HEK293T (cell line): ENCODE measurements at regions not wholly inside any gene's neighbourhood (a gene's known extent, or its start where the extent isn't known, plus 50 kb on each side); places are given as distances from the start of the nearest gene placed in this dataset.

Source experiments
- CTCF ChIA-PET: fragments of 350-600 bp; formaldehyde crosslinking; extraction: SDS; loops from one replicate; lab custom pipeline; 2021; ENCODE audit warnings: antibody characterized with exemption, inconsistent platforms; lab: Yijun Ruan, JAX
- POLR2A ChIA-PET: fragments of 350-600 bp; formaldehyde crosslinking; extraction: SDS; loops from one replicate; lab custom pipeline; 2020; ENCODE audit warnings: antibody characterized with exemption, inconsistent platforms; lab: Yijun Ruan, JAX
- DNase-seq: peaks from one replicate; pipeline ENCODE4 v3.0.0; 2012; ENCODE audit warnings: mixed read lengths; ENCODE audit errors: extremely low spot score
- ARNT ChIP-seq: fragments of 450-650 bp; IDR thresholded peaks from 2 replicates; pipeline ENCODE4 v1.6.1; 2017; ENCODE audit warnings: mild to moderate bottlenecking
- BHLHE40 ChIP-seq: fragments of 450-650 bp; IDR thresholded peaks from 2 replicates; pipeline ENCODE4 v1.6.1; 2016; ENCODE audit warnings: mild to moderate bottlenecking, moderate library complexity, borderline replicate concordance
- CTBP1 ChIP-seq: fragments of 450-650 bp; IDR thresholded peaks from 2 replicates; pipeline ENCODE4 v1.6.1; 2016; ENCODE audit warnings: borderline replicate concordance
- ELF4 ChIP-seq: fragments of 450-650 bp; IDR thresholded peaks from 2 replicates; pipeline ENCODE4 v1.6.1; 2017; ENCODE audit warnings: antibody characterized with exemption
- FOXA1 ChIP-seq: fragments of 450-650 bp; IDR thresholded peaks from 2 replicates; pipeline ENCODE4 v1.6.1; 2016; ENCODE audit warnings: mild to moderate bottlenecking
- FOXK2 ChIP-seq: fragments of 450-650 bp; IDR thresholded peaks from 2 replicates; pipeline ENCODE4 v1.6.1; 2016; ENCODE audit warnings: mild to moderate bottlenecking
- FOXM1 ChIP-seq: fragments of 450-650 bp; IDR thresholded peaks from 2 replicates; pipeline ENCODE4 v1.6.1; 2017; ENCODE audit warnings: mild to moderate bottlenecking, borderline replicate concordance
- HDGF ChIP-seq: fragments of 450-650 bp; IDR thresholded peaks from 2 replicates; pipeline ENCODE4 v1.6.1; 2017; ENCODE audit warnings: antibody characterized with exemption, borderline replicate concordance
- L3MBTL2 ChIP-seq: fragments of 450-650 bp; conservative IDR thresholded peaks from 2 replicates; pipeline ENCODE4 v1.6.1; 2016; ENCODE audit warnings: mild to moderate bottlenecking
- LEF1 ChIP-seq: fragments of 450-650 bp; IDR thresholded peaks from 2 replicates; pipeline ENCODE4 v1.6.1; 2017; ENCODE audit warnings: mild to moderate bottlenecking, borderline replicate concordance
- NFRKB ChIP-seq: fragments of 450-650 bp; IDR thresholded peaks from 2 replicates; pipeline ENCODE4 v1.6.1; 2016; ENCODE audit warnings: mild to moderate bottlenecking, moderate library complexity
- SP1 ChIP-seq: fragments of 450-650 bp; IDR thresholded peaks from 2 replicates; pipeline ENCODE4 v1.6.1; 2017
- SUZ12 ChIP-seq: fragments of 450-650 bp; IDR thresholded peaks from 2 replicates; pipeline ENCODE4 v1.6.1; 2016; ENCODE audit warnings: mild to moderate bottlenecking
- TARDBP ChIP-seq: fragments of 450-650 bp; IDR thresholded peaks from 2 replicates; pipeline ENCODE4 v1.6.1; 2016
- ZNF384 ChIP-seq: fragments of 450-650 bp; IDR thresholded peaks from 2 replicates; pipeline ENCODE4 v1.6.1; 2016
- TF ChIP-seq, protein P1 (sequence below): fragments of 450-650 bp; IDR thresholded peaks from 2 replicates; pipeline ENCODE4 v1.6.1; 2016

DNA sequence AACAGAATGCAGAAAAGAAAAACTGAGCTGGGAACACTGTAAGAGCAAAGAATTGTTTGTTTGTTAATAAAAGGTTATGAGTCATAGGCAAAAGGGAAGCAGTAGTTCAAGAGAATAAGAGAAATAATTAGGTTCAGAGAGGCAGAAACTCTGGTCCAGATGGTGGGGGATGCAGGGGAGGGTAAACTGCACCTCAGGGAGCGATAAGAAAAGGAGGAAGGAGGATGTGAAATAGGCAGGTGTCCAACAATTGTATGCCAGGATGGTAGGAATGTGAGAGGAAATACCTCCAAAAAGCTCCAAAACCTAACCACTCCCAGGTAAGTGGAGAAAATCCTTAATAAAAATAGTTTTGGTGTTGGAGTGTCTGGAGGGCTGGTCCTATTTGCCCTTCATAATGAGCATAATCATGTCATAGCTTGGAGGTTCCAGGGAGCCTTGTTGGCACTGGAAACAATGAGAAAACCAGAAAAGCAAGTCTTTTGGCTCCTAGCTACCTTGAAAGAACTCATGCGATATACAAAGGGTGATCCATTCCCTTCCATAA, 405.4 kb upstream of the TBL1XR1 start:
- ChIA-PET CTCF (interaction anchor here (0.6 to 0.7 kb wide), 2 partner anchors 174 to 549 kb away, joined by 4 to 6 read pairs; no protein-coding TSS in a partner anchor), POLR2A (no interaction called here)
- no peak for DNase-seq
- TF ChIP-seq, protein P1, sequence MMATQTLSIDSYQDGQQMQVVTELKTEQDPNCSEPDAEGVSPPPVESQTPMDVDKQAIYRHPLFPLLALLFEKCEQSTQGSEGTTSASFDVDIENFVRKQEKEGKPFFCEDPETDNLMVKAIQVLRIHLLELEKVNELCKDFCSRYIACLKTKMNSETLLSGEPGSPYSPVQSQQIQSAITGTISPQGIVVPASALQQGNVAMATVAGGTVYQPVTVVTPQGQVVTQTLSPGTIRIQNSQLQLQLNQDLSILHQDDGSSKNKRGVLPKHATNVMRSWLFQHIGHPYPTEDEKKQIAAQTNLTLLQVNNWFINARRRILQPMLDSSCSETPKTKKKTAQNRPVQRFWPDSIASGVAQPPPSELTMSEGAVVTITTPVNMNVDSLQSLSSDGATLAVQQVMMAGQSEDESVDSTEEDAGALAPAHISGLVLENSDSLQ, result no peak
- TF ChIP-seq SUZ12, result no peak
- no peak for TF ChIP-seq L3MBTL2
- no peak for TF ChIP-seq SP1
- no peak for TF ChIP-seq NFRKB
- TF ChIP-seq ARNT, result no peak
- no peak for TF ChIP-seq BHLHE40
- TF ChIP-seq FOXK2, result no peak
- no peak for TF ChIP-seq CTBP1
- no peak for TF ChIP-seq ZNF384
- TF ChIP-seq FOXM1, result no peak
- TF ChIP-seq LEF1, result no peak
- TF ChIP-seq ELF4, result no peak
- TF ChIP-seq TARDBP, result no peak
- no peak for TF ChIP-seq HDGF
- no peak for TF ChIP-seq FOXA1

DNA sequence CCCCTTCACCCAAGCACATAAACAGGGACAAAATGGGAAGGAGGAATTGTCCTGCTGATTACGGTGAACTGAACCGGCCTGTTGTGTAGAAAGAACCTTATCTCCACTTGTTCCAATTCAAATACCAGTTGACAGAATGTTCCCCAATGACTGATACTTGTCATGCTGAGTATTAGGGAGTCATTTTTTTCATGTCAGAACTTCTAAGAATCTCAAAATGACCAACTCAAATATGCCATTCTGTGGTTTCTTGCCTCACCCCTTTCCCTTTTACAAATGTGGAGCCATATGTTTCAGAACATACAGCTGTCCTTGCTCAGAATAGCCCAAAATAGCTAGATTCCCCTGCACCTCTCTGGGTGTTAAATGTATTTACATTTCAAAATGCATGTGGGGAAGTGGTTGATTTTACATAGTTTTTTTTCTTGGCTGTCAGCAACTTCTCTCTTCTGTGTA, 405.9 kb upstream of the TBL1XR1 start:
- TF ChIP-seq ZNF384 (no peak), BHLHE40 (no peak), HDGF (no peak), NFRKB (no peak), ARNT (no peak), FOXK2 (no peak), TARDBP (no peak), SUZ12 (no peak), SP1 (no peak), CTBP1 (no peak), LEF1 (no peak), FOXM1 (no peak), L3MBTL2 (no peak), ELF4 (no peak), FOXA1 (no peak)
- TF ChIP-seq, protein P1, result no peak
- ChIA-PET CTCF (no interaction called here), POLR2A (no interaction called here)
- DNase-seq, result no peak

DNA sequence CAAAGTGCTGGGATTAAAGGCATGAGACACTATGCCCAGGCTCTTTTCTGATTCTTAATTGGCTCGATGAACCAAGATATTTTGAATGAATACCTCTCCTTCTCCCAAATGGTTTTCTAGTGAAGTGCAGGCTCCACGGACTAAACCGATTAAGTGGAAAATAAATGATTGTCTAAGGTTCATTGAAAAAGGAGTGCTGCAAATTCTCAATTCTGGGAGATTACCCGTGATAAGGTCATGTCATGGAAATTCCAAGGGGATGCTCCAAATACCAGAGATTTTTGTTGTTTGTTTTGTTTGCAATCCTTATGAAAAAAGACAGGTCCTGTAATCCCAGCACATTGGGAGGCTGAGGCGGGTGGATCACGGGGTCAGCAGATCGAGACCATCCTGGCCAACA, 406.9 kb upstream of the TBL1XR1 start:
- POLR2A ChIA-PET, result no interaction called here
- CTCF ChIA-PET, result no interaction called here
- TF ChIP-seq ZNF384, result no peak
- TF ChIP-seq LEF1, result no peak
- no peak for TF ChIP-seq NFRKB
- no peak for TF ChIP-seq FOXK2
- no peak for TF ChIP-seq FOXA1
- TF ChIP-seq L3MBTL2, result no peak
- no peak for TF ChIP-seq ELF4
- no peak for TF ChIP-seq HDGF
- TF ChIP-seq ARNT, result no peak
- no peak for TF ChIP-seq SP1
- TF ChIP-seq TARDBP, result no peak
- no peak for TF ChIP-seq FOXM1
- TF ChIP-seq BHLHE40, result no peak
- no peak for TF ChIP-seq SUZ12
- DNase-seq, result no peak

DNA sequence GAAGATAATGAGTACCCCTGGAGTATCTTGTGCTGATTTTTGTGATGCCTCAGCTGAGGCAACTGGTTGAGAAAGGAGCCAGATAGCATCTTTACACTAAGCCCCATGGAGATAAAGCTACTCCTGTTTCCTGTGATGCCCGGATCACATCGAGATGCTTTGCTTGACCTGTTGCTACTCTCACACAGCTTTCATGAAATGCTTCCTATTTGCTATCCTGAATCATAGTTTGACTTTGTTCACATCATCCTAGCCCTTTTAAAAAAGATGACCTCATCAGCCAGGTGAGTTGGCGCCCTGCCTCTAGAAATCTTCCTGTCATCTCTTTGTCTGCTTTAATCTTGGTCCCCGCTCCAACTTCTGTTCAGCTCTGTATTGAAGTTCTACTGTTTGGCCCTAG, 409.6 kb upstream of the TBL1XR1 start:
- no peak for DNase-seq
- TF ChIP-seq FOXA1, result no peak
- TF ChIP-seq ARNT, result no peak
- TF ChIP-seq NFRKB, result no peak
- no peak for TF ChIP-seq SP1
- no peak for TF ChIP-seq ELF4
- TF ChIP-seq HDGF, result no peak
- TF ChIP-seq SUZ12, result no peak
- TF ChIP-seq, protein P1, result no peak
- TF ChIP-seq FOXK2, result no peak
- TF ChIP-seq L3MBTL2, result no peak
- CTCF ChIA-PET, result interaction anchor here (0.6 kb wide), 1 partner anchor 8 kb away, joined by 3 read pairs; no protein-coding TSS in a partner anchor
- POLR2A ChIA-PET, result no interaction called here

DNA sequence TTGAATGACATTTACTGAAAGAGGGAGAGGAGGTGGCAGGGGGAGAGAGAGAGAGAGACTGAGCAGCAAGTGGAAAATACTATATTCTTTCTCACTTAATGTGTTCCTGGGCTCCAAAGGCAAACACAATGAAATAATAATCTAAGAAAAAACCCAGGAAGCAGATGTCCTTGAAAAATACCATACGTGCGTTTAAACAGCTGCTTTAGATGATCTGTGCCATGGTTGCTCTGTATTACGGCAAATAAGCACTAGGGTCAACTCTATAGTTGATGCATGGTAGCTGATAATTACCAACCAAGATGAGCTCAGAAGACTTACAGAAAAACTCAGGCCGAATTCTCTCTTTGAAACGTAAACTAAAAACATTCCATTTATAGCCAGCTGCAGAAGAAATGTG, 410.3 kb upstream of the TBL1XR1 start:
- TF ChIP-seq LEF1 (no peak), L3MBTL2 (no peak), TARDBP (no peak), ELF4 (no peak), CTBP1 (no peak), NFRKB (no peak), ARNT (no peak), FOXM1 (no peak)
- CTCF ChIA-PET, result interaction anchor here (0.6 kb wide), 1 partner anchor 70 kb away, joined by 3 read pairs; no protein-coding TSS in a partner anchor
- POLR2A ChIA-PET, result no interaction called here
- DNase-seq, result no peak

DNA sequence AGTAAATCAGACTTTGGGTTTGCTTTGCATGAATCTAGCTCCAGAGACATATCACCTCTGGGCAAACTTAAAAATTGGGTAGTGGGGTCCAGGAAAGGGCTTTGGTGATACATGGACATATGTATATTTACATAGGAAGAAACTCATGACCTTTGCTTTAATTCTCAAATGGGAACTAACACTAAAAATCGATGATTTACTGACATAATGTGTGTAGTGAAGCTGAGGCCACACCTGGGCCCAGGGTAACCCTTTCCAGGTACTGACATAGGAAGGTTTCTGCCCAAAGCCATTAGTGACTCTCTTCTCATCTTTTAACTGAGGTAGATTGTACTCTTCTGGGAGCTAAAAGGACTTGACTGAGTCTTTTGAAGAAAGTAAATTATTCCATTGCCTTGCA, 411.2 kb upstream of the TBL1XR1 start:
- TF ChIP-seq NFRKB, result no peak
- TF ChIP-seq TARDBP, result no peak
- no peak for TF ChIP-seq FOXA1
- no peak for TF ChIP-seq LEF1
- no peak for TF ChIP-seq L3MBTL2
- no peak for TF ChIP-seq ZNF384
- TF ChIP-seq ELF4, result no peak
- no peak for DNase-seq
- ChIA-PET POLR2A (no interaction called here), CTCF (interaction anchor here (0.6 kb wide), 1 partner anchor 69 kb away, joined by 3 read pairs; no protein-coding TSS in a partner anchor)
